NCI-H1105 (cell line): ENCODE measurements at regions not wholly inside any gene's neighbourhood (a gene's known extent, or its start where the extent isn't known, plus 50 kb on each side); places are given as distances from the start of the nearest gene placed in this dataset.
"Not testable (repeated sequence)": the region's sequence is repeated elsewhere in the genome, so short reads cannot be mapped to it uniquely, and the experiment has no call there.

Experiments used
- DNase-seq: peaks from one replicate; lab custom pipeline; 2025; lab: John Stamatoyannopoulos, UW

DNA sequence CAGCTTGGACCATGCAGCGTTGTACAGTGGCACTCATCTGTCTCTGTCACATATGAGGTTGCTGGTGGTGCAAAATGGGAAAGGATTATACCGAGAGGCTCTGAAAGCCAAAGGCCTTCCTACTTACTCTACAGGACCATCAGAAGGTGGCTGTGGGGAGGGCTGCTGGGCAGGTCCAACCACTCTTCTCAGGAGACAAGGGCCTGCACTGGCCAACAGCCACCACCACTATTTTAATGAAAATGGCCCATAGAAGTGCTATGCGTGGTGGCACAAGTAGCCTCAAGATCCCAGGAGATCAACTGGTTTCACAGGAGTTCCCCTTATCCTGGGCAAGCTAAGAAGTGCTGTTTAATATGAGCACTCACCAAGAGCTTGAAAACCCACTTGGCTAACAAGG lies 52.3 kb downstream of the MRPL57 start:
- no peak for DNase-seq

GRCh38 chr13:21229241-21230024 lies 53.0 kb downstream of the MRPL57 start:
- no peak for DNase-seq

DNA sequence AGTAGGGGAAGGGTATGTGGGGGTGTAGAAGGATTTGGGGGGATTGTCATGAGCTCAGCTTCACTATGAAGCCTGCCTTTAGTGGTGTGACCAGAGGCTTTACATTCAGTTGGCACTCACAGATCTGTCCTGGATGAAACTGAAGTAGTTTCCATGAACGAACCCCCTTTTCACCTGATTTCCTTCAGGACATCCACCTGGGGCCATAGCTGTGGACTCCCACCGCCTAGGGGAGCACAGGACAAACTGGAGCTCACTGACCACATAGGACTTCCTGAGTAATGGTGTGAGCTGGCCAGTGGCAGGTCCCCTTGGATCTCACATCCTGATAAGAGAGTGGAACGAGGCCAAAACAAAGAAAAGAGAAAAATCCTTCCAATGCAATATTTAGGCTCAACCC lies 54.1 kb downstream of the MRPL57 start:
- no peak for DNase-seq

DNA sequence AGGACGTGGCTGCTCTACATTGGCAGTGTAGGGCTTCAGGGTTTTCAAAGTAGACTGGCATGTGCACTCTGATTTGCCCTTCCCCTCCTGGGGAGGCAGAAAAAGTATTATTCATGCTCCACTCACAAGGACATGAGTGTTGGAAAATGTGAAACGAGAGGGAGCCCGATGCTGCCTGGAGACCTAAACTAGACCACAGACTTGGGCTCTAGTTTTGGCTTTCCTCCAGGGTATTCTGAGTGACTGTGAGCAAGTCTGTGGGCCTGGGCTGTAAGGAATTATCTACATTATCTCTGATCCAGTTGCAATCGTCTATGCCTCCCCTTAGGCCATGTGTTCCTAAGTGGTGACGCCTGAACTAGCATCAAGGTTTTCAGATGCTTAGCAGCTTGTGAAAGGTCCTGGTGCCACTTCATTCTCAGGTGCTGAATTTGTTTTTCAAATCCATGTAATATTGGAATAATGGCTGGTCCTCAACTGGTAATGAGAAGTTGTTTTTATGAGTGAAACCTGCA lies 55.0 kb downstream of the MRPL57 start:
- no peak for DNase-seq

- DNase-seq: no peak
These were observed 55.7 kb downstream of the MRPL57 start for GRCh38 chr13:21232196-21232595.

DNA sequence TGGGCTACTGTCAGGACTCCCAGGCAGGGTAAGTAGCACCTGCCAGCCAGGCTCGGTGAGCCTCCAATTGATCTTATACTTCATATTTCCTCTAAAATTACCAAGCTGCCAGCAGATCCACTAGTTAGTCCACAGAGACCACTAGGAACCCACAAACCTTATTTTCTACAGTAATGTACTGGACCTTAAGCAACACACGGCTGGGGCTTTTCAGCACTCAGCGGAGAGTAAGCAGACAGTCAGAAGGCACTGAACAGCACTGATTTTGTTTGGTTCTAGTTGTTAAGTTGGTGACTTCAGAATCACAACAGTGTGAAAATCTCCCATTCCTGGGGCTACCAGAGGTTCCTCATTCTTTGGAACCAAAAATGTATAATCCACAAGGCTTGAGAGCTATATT lies 56.1 kb downstream of the MRPL57 start:
- DNase-seq: no peak

DNA sequence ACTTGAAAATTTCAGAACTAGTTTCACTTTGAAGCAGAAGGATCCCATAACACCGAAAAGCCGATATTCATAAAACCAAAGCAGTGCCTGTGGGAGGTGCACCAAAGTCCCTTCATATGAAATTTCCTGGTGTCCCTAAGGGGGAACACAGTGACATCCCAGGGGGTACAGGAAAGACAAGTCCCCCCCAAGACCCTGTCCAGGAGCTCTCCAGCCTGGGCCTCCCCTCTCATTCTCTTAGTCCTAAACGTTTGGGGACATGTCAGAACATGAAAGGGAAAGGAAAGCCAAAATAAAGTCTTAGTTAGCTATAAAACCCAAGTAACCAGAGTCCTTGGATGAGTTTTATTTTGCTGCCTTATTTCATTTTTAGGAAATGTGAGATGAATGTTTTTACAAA lies 56.6 kb downstream of the MRPL57 start:
- DNase-seq: no peak

DNA sequence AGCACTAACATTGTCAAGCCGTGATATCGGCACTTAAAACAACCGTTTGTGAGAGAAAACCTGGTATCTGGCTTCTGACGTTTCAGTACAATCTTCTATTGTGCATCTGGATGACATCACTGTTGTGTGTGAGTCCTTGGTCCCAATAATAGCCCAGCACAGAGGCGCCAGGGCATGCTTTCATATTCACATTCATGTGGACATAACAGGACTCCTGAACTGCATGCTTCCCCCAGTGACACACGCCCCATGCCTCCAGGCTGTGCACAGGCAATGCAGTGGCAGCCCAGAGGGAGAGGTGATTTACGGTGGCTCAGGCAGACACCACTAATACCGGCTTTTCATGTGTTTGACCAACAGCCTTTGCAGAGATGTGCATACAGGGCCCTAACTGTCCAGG lies 58.1 kb downstream of the MRPL57 start:
- no peak for DNase-seq

GRCh38 chr13:21235174-21235573 lies 58.7 kb downstream of the MRPL57 start:
- DNase-seq: no peak

GRCh38 chr13:21237081-21237480 lies 60.6 kb downstream of the MRPL57 start:
- DNase-seq: no peak

- no peak for DNase-seq
These were observed 61.8 kb downstream of the MRPL57 start for GRCh38 chr13:21238267-21238666.

DNA sequence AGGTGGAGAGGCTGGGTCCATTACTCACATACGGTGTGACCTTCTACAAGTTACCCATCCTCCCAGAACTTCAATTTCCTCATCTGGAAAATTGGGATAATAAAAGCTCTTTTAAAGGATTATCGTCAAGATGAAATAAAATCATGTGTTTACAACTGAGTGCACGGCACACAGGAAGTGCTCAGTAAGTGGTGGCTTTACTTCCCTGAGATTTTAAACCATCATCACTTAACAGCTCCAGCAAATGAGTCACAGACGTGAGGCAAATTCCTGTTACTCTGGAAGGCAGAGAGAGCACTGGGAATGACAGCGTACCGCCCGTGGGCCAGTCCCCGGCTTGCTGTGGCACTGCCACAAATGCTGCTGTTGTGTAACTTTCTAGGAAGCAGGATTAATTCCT lies 64.1 kb downstream of the MRPL57 start:
- no peak for DNase-seq

GRCh38 chr13:21242236-21242635 lies 65.8 kb downstream of the MRPL57 start:
- no peak for DNase-seq

DNA sequence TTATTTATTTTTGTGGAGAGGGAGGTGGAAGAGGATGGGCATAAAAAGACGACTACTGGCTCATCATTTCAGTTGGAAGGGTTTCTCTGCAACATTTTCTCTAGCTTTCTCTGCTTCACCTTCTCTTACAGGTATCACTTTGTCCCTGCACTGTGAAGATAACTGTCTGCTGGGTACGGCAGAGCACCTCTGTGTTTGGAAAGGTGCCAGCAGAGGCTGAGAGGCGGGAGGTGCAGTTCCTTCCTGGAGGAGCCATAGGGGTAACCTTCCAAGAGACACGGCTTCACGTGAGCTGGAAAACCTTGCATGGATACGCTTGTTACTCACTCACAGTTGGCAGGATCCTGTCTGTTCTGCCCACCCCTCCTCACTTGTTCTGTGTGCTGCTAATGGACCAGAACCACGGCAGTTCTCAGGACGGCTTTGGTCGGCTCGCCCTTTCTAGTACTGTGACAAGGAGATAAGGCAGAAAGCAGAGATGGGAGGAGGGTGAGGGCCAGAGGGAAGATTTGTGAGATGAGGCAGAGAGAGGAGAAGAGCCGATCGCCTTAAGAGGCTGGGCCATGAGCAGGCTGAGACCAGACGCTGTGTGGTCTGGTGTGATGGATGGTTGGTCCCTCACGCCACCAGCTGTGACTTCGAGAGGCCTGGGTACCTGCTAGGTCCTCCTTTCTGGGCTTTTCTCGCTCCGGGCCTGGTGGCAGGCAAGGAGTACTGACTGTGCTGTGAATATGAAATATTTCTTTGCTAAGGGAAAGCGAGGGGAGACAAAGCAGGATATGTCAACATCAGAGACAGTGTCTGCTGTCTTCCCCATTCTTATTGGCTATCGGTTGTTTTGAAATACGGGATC lies 66.8 kb downstream of the MRPL57 start:
- DNase-seq: no peak

DNA sequence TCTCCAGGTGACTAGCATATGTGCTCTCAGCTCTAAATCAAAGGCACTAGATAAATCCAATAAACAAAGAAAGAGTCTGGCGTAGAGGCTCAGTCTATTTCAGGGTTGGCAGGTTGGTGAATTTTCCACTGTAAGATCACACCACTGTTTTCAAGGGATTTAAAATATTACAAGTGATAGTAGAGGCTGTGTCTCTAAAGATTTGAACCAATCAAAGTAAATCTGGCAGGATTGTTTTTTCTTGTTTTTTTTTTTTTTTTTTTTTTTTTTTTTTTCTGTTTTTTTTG lies 67.4 kb downstream of the MRPL57 start:
- not testable (repeated sequence) for DNase-seq

DNA sequence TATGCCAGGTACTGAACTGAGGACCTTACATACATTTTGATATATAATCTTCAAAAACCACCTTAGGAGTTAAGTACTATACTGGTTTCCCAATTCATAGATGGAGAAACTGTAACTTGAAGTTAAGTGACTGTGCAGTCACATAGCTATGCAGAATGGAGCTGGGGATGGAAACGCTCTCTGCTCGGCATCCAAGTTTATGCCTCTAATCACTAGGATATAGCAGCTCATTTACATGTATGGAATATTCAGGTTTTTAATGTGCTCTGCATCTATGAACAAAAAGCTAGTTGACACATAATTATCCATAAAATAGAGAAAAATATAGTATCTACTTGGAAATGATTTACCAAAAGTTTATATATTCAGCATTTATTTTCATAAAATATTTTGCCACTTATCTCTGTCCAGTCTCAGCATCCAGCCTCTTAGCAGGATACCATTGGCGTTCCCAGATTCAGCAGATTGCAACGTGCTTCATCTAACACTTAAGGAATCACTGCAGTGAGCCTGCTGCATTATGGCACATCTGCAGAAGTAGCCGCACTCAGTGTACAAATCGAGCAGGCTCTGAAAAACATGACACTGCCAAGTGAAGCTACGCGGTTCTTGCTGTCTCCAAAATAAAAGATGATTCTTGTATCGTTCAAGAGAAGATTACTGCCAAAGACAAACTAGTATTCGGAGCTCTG lies 70.4 kb downstream of the MRPL57 start:
- no peak for DNase-seq

DNA sequence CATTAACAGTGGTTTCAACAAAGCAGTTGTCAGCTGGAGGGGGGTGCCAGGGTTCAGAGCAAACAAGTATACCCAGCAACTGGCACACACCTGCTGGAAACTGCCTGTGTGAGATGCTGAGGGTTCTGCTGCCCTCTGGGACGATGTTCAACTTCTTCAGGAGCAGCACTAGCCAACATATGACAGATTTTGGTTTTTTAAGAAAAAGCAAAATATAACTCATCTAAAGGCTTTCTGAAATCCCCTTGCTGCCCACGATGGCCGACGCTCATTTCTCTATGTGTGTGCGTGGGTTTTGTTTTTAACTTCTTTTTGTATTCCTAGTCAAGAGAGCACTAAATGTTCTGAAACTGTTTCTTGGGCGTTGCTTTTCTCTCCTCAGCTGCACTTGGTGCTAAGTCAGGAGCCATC lies 79.9 kb downstream of the MRPL57 start:
- DNase-seq: no peak

GRCh38 chr13:21256891-21257290 lies 80.4 kb downstream of the MRPL57 start:
- no peak for DNase-seq

DNA sequence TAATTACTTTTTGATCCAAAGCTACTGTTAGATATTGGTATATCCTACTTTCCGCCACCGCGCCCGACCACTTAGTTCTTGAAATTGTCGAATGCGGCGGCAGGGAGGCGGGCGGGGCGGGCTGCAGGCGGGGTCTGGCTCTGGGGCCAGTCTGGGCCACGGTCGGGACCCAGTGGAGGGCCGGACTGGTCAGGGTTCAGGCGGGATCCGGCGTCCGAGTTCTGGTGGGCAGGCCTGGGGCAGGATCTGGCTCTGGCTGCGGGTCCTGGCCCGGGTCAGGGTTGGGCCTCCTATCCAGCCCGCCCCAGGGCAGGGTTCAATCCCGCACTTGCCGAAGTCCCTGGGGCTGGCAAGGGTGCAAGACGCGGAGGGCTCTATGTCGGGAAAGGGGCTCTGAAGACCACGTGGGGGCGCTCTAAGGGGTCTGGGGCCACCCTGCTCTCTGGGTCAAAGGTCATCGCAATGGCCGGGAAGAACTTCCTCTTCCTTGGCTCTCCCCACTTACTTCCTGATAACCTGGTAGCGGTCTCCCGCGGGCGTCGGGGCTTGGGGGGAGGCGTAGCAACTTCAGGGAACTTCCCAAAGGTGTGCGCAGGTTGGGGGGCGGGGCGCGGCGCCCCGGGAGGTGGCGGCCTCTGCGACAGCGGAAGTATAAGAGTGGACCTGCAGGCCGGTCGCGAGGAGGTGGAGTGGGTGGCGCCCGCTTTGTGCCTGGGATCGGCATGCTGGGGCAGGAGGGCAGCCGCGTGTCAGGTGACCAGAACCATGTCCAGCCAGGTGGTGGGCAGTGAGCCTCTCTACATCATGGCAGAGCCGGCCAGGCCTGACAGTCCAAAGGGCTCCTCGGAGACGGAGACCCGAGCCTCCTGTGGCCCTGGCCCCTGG lies 83.4 kb downstream of the MRPL57 start:
- DNase-seq: no peak

- DNase-seq: not testable (repeated sequence)
These were observed 84.3 kb downstream of the MRPL57 start for GRCh38 chr13:21260561-21261290.
